KMS-11 (cell line): ENCODE measurements at regions not wholly inside any gene's neighbourhood (a gene's known extent, or its start where the extent isn't known, plus 50 kb on each side); places are given as distances from the start of the nearest gene placed in this dataset.
"Not testable (repeated sequence)": the region's sequence is repeated elsewhere in the genome, so short reads cannot be mapped to it uniquely, and the experiment has no call there.

Experiments
- H2AFZ ChIP-seq: fragments of 200-600 bp; sonication (generic); 2 replicates; pipeline ENCODE4 v1.6.1; 2016; ENCODE audit warnings: antibody characterized with exemption, mixed run types, low read depth
- H3K27ac ChIP-seq: fragments of 200-600 bp; sonication (generic); 2 replicates; pipeline ENCODE4 v1.6.1; 2016; ENCODE audit warnings: mild to moderate bottlenecking, mixed run types
- H3K27me3 ChIP-seq: fragments of 200-600 bp; sonication (generic); 2 replicates; pipeline ENCODE4 v1.6.1; 2017; ENCODE audit warnings: mild to moderate bottlenecking, low read depth, mixed run types, moderate library complexity; ENCODE audit not compliant: insufficient read depth
- H3K36me3 ChIP-seq: fragments of 200-600 bp; sonication (generic); 2 replicates; pipeline ENCODE4 v1.6.1; 2017; ENCODE audit warnings: mild to moderate bottlenecking, mixed run types; ENCODE audit not compliant: insufficient read depth
- H3K4me1 ChIP-seq: fragments of 200-600 bp; sonication (generic); 2 replicates; pipeline ENCODE4 v1.6.1; 2016; ENCODE audit warnings: mild to moderate bottlenecking, low read depth, mixed run types; ENCODE audit not compliant: poor library complexity, severe bottlenecking
- H3K4me2 ChIP-seq: fragments of 200-600 bp; sonication (generic); 2 replicates; pipeline ENCODE4 v1.7.0; 2016; ENCODE audit warnings: mild to moderate bottlenecking, mixed run types
- H3K4me3 ChIP-seq: fragments of 200-600 bp; sonication (generic); IDR thresholded peaks from 2 replicates; pipeline ENCODE4 v1.6.1; 2017; ENCODE audit warnings: low read depth, low read length, mixed read lengths; ENCODE audit not compliant: insufficient read depth
- H3K79me2 ChIP-seq: fragments of 200-600 bp; sonication (generic); 2 replicates; pipeline ENCODE4 v1.6.1; 2016; ENCODE audit warnings: low read depth, mixed run types; ENCODE audit not compliant: insufficient read depth
- H3K9ac ChIP-seq: fragments of 200-600 bp; sonication (generic); 2 replicates; pipeline ENCODE4 v1.6.1; 2016; ENCODE audit warnings: mild to moderate bottlenecking, mixed run types
- H4K20me1 ChIP-seq: fragments of 200-600 bp; sonication (generic); 2 replicates; pipeline ENCODE4 v1.6.1; 2016; ENCODE audit warnings: mild to moderate bottlenecking, mixed run types; ENCODE audit not compliant: insufficient read depth
- TF ChIP-seq, protein P1 (sequence below): fragments of 200-600 bp; sonication (generic); conservative IDR thresholded peaks from 2 replicates; pipeline ENCODE4 v1.6.1; 2017; ENCODE audit warnings: low read depth, mild to moderate bottlenecking, antibody characterized with exemption, low read length, moderate library complexity, mixed read lengths

DNA sequence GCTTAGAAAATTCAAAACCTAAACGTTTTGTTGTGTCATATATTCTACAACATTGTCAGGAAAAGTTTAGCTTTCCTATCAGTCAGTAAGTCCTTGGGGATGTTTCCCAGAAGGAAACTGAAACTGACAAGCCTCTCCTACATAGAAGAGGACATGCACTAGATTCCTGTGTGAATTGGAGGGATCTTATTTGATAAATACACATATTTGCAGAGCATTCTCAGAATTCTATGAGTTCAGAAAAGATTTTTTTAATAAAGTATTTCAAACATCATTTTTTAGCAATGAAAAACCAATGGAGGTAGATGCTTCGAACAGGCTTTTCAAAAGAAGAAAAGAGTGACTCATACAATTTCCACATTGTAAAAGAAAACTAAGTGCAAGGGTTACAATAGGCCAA lies 1706.7 kb downstream of the SUCLG1 start:
- no peak overlapping the region for H3K9ac ChIP-seq
- H4K20me1 ChIP-seq = no peaks in the 10 kb centered on the region
- no peaks in the 10 kb centered on the region for H3K27me3 ChIP-seq
- H3K4me3 ChIP-seq = no peak overlapping the region
- TF ChIP-seq, protein P1, sequence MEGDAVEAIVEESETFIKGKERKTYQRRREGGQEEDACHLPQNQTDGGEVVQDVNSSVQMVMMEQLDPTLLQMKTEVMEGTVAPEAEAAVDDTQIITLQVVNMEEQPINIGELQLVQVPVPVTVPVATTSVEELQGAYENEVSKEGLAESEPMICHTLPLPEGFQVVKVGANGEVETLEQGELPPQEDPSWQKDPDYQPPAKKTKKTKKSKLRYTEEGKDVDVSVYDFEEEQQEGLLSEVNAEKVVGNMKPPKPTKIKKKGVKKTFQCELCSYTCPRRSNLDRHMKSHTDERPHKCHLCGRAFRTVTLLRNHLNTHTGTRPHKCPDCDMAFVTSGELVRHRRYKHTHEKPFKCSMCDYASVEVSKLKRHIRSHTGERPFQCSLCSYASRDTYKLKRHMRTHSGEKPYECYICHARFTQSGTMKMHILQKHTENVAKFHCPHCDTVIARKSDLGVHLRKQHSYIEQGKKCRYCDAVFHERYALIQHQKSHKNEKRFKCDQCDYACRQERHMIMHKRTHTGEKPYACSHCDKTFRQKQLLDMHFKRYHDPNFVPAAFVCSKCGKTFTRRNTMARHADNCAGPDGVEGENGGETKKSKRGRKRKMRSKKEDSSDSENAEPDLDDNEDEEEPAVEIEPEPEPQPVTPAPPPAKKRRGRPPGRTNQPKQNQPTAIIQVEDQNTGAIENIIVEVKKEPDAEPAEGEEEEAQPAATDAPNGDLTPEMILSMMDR = no peak
- no peak overlapping the region for H3K4me2 ChIP-seq
- no peaks in the 10 kb centered on the region for H3K36me3 ChIP-seq
- no peaks in the 10 kb centered on the region for H3K4me1 ChIP-seq
- no peaks in the 10 kb centered on the region for H3K79me2 ChIP-seq
- no peak overlapping the region for H3K27ac ChIP-seq
- H2AFZ ChIP-seq = no peak overlapping the region

DNA sequence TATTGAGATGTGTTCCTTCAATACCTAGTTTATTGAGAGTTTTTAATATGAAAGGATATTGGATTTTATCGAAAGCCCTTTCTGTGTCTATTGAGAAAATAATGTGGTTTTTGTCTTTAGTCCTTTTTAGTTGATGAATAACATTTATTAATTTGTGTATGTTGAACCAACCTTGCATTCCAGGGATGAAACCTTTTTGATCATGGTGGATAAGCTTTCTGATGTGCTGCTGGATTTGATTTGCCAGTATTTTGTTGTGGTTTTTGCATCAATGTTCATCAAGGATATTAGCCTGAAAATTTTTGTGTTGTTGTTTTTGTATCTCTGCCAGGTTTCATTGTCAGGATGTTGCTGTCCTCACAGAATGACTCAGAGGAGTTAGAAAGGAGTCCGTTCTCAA lies 1710.4 kb downstream of the SUCLG1 start:
- H3K27ac ChIP-seq = no peak overlapping the region
- H3K4me1 ChIP-seq = no peaks in the 10 kb centered on the region
- no peaks in the 10 kb centered on the region for H4K20me1 ChIP-seq
- H3K79me2 ChIP-seq = no peaks in the 10 kb centered on the region
- no peak overlapping the region for H3K9ac ChIP-seq
- H3K4me3 ChIP-seq = no peak overlapping the region
- TF ChIP-seq, protein P1 = no peak
- H3K27me3 ChIP-seq = no peaks in the 10 kb centered on the region
- H2AFZ ChIP-seq = no peak overlapping the region
- H3K36me3 ChIP-seq = no peaks in the 10 kb centered on the region
- H3K4me2 ChIP-seq = no peak overlapping the region

DNA sequence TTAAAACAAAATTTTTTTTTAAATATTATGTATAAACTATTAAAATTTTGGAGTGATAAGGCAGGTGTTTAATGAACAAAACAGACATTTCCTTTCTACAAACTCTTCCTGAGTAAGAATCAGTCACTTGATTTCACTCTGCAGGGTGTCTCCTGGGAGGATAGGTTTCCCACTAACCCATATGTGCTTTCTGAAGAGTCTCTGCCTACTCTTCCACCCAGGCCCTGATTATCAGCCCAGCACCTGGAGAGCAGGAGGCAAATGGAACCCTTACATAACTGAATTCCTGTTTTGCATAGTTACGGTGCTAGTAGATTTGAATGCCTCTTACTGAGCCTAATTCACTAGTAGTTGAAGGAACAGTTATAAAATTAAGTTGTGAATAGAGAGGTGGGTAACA lies 1718.6 kb downstream of the SUCLG1 start:
- no peak overlapping the region for H3K27ac ChIP-seq
- no peaks in the 10 kb centered on the region for H3K4me1 ChIP-seq
- H3K79me2 ChIP-seq = no peaks in the 10 kb centered on the region
- no peaks in the 10 kb centered on the region for H4K20me1 ChIP-seq
- no peak overlapping the region for H3K4me2 ChIP-seq
- no peak overlapping the region for H3K4me3 ChIP-seq
- no peak overlapping the region for H3K9ac ChIP-seq
- no peak overlapping the region for H2AFZ ChIP-seq
- no peaks in the 10 kb centered on the region for H3K27me3 ChIP-seq
- no peaks in the 10 kb centered on the region for H3K36me3 ChIP-seq
- TF ChIP-seq, protein P1 = no peak

DNA sequence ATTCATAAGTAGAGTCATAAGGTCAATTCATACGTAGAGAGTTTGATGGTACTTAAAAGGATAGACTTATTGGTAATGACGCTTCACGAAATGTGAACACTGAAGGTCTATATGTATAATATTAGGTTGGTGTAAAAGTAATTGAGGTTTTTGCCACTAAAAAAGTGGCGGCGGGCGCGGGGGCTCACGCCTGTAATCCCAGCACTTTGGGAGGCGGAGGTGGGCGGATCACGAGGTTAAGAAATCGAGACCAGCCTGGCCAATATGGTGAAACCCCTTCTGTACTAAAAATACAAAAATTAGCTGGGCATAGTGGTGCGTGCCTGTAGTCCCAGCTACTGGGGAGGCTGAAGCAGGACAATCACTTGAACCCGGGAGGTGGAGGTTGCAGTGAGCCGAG lies 1721.1 kb downstream of the SUCLG1 start:
- not testable (repeated sequence) for H3K9ac ChIP-seq, H3K4me3 ChIP-seq, H3K4me1 ChIP-seq

DNA sequence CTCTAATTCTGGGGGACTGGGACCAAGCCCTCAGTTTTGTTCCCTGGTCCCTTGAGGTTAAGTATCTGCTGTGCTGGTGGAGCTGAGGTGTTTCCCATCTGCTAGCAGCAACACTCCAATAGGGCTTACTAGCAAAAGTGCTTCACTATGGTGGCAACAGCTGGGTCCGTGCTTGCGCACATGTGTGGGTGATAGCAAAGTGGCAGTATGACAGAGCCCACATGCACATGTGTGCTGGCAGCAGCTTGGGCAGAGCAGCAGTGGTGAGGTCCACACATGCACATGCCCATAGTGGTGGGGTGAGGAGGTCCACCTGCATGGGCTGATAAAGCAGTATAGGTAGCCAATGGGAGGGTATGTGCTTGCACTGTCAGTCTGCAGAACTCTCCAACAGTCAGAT lies 1723.7 kb downstream of the SUCLG1 start:
- Histone ChIP-seq H3K36me3 (no peaks in the 10 kb centered on the region), H2AFZ (no peak overlapping the region), H3K79me2 (no peaks in the 10 kb centered on the region), H3K4me1 (no peaks in the 10 kb centered on the region), H3K4me2 (no peak overlapping the region), H3K27ac (no peak overlapping the region), H3K9ac (no peak overlapping the region), H4K20me1 (no peaks in the 10 kb centered on the region), H3K4me3 (no peak overlapping the region), H3K27me3 (no peaks in the 10 kb centered on the region)
- TF ChIP-seq, protein P1 = no peak

More for the DNA sequence above, 1721.1 kb downstream of the SUCLG1 start:
- not testable (repeated sequence) for H3K79me2 ChIP-seq, H2AFZ ChIP-seq, H3K27ac ChIP-seq, H3K27me3 ChIP-seq, H3K4me2 ChIP-seq, H4K20me1 ChIP-seq, H3K36me3 ChIP-seq
